ENCODE measurements at regions not wholly inside any gene's neighbourhood (a gene's known extent, or its start where the extent isn't known, plus 50 kb on each side); places are given as distances from the start of the nearest gene placed in this dataset.

DNA sequence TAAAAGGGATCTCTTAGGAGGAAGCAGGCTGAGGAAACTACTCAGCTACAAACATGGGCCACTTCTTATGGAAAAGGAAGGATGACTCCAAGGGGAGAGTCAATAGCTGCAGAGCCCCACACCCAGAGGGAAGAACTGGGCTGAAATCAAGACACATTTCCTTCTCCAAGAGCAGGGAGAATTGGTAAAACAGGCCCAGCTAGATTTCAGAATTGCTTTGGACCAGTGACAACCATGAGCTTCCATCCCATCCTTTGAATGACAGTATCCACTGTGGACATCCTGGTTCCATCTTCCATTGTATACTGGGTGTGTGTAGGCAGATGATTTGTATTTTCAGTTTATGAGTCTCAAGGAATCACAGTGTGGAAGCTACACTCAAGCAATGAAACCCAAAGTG is 267.5 kb downstream of the IRF8 start:
- H3K4me3 ChIP-seq (ENCODE audit: low read depth, low read length) = no peak overlapping the region
- TF ChIP-seq, protein P1, sequence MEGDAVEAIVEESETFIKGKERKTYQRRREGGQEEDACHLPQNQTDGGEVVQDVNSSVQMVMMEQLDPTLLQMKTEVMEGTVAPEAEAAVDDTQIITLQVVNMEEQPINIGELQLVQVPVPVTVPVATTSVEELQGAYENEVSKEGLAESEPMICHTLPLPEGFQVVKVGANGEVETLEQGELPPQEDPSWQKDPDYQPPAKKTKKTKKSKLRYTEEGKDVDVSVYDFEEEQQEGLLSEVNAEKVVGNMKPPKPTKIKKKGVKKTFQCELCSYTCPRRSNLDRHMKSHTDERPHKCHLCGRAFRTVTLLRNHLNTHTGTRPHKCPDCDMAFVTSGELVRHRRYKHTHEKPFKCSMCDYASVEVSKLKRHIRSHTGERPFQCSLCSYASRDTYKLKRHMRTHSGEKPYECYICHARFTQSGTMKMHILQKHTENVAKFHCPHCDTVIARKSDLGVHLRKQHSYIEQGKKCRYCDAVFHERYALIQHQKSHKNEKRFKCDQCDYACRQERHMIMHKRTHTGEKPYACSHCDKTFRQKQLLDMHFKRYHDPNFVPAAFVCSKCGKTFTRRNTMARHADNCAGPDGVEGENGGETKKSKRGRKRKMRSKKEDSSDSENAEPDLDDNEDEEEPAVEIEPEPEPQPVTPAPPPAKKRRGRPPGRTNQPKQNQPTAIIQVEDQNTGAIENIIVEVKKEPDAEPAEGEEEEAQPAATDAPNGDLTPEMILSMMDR (IDR thresholded peaks at IDR 0.05; ENCODE audit: insufficient read depth, low read depth, low read length, missing control alignments) = no peak
- DNase-seq (ENCODE audit: low read depth) = no peak

DNA sequence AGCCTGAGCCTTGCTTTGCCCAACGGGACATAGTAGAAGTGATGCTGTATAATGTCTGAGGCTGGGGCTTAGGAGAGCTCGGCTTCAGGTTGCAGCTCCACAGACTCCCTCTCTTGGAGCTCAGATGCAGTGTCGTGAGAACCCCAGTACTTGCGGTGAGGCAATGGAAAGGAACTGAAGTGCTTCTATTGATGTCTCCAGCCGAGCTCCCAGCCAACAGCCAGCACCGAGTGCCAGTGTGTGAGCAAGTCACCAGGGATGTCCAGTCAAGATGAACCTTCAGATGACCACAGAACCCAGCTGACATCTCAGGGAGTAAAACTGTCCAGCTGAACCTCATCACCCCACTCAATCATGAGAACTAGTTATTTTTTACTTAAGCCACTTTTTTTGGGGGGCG is 268.1 kb downstream of the IRF8 start:
- TF ChIP-seq, protein P1 (IDR thresholded peaks at IDR 0.05; ENCODE audit: insufficient read depth, low read depth, low read length, missing control alignments) = no peak
- no peak overlapping the region for H3K4me3 ChIP-seq (ENCODE audit: low read depth, low read length)
- DNase-seq (ENCODE audit: low read depth) = no peak

DNA sequence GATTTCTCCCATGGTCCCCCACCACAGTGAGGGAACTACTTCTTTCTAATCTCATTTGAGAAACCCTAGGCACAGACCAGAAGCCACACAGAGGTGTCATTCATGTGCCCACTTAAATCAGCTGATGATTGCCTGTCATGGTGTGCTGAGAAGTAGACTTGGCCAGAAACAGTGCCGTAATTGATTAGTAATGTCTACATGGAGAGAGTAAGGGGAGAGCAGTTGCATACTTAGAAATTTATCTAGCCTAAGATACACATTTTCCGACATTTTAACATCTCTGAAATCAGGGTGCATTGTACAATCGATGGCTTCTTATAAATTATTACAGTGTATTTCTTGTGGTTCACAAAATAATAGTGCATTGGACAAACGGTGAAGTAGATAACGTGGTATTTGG is 271.8 kb downstream of the IRF8 start:
- TF ChIP-seq, protein P1 (IDR thresholded peaks at IDR 0.05; ENCODE audit: insufficient read depth, low read depth, low read length, missing control alignments) = no peak
- no peak overlapping the region for H3K4me3 ChIP-seq (ENCODE audit: low read depth, low read length)
- no peak for DNase-seq (ENCODE audit: low read depth)

DNA sequence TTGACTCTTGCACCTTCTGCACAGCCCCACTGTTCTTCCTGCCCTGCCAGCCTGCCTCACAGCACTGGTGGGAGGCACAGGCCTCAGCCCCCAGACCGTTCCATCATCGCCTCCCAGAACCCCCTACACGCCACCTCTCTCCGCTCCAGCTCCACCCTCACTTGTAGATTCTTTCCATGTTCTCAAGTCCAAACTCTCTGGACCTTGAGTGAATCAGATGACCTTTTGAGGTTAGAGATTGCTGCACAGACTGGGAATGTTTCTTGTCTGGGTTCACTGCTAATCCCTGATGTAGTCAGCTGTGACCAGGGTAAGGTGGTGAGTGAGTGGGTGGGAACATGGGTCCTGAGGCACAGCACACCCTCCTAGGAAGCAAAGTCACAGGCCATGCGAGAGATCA is 272.4 kb downstream of the IRF8 start:
- no peak overlapping the region for H3K4me3 ChIP-seq (ENCODE audit: low read depth, low read length)
- DNase-seq (ENCODE audit: low read depth) = no peak
- TF ChIP-seq, protein P1 (IDR thresholded peaks at IDR 0.05; ENCODE audit: insufficient read depth, low read depth, low read length, missing control alignments) = no peak

DNA sequence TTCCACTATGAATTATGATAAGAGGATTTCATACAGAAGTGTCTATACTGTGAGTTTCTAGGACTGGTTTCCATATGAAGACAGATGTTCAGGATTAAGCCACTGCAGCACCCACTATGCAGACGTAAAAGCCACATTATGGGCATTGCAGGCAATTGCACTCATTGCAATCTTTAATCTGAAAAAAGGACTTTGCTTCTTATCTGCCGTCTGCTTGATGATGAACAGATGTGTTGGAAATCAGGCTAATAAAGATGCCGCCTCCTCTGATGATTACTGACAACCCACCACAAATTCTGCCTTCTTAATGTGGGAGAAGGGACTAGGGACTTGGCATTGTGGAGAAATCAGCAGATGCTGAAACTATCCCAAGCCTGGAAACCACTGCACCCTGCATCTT is 276.9 kb downstream of the IRF8 start:
- TF ChIP-seq, protein P1 (IDR thresholded peaks at IDR 0.05; ENCODE audit: insufficient read depth, low read depth, low read length, missing control alignments) = no peak
- no peak overlapping the region for H3K4me3 ChIP-seq (ENCODE audit: low read depth, low read length)
- DNase-seq (ENCODE audit: low read depth) = no peak

DNA sequence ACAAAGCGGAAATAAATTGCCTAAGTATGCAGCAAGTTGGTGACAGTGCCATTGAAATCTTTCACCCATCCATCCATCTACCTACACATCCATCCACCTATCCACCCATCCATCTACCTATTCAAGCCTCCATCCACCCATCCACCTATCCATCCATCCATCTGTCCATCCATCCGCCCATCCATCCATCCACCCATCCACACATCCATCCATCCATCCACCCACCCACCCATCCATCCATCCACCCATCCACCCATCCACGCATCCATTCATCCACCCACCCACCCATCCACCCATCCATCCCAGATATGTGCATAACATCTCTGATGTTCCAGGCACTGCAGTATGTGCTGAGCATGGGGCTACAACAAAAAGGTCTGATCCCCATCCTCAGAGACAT is 277.5 kb downstream of the IRF8 start:
- TF ChIP-seq, protein P1 (IDR thresholded peaks at IDR 0.05; ENCODE audit: insufficient read depth, low read depth, low read length, missing control alignments) = no peak
- DNase-seq (ENCODE audit: low read depth) = no peak
- no peak overlapping the region for H3K4me3 ChIP-seq (ENCODE audit: low read depth, low read length)

DNA sequence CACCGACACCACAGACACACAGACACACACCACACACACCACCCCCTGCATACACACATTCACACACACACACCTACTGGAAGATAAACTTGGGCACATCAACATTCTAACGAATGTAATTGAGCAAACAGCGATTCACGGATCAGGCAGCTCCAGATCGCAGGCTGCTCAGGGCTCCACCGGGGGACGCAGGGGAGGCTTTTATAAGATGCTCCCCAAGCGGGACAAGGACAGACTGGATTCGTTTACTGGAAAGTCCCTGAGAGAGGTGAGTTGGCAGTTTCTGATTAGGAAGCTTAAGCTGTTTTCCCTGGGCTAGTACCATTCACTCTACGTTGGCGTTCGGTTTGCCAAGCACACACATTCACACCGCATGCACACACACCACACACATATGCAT is 281.3 kb downstream of the IRF8 start:
- no peak overlapping the region for H3K4me3 ChIP-seq (ENCODE audit: low read depth, low read length)
- TF ChIP-seq, protein P1 (IDR thresholded peaks at IDR 0.05; ENCODE audit: insufficient read depth, low read depth, low read length, missing control alignments) = no peak
- no peak for DNase-seq (ENCODE audit: low read depth)
